Body of pancreas (tissue), 4 donors: ENCODE measurements at regions not wholly inside any gene's neighbourhood (a gene's known extent, or its start where the extent isn't known, plus 50 kb on each side); places are given as distances from the start of the nearest gene placed in this dataset.

ENCODE experiments used
- POLR2A ChIP-seq, 3 donors: fragments of 450-650 bp; IDR thresholded peaks; one replicate each; pipeline ENCODE4 v1.6.1; 2016; ENCODE audit warnings: antibody characterized with exemption in 3 of 3, mild to moderate bottlenecking in 2 of 3
- TF ChIP-seq, protein P1 (sequence below), 7 experiments: fragments of 450-650 bp in 4 of 7; fragments of 200-600 bp in 3 of 7; sonication (generic) in 3 of 7; IDR thresholded peaks; one replicate each; pipeline ENCODE4 v1.5.1; 2016 to 2019; ENCODE audit warnings: antibody characterized with exemption in 7 of 7

DNA sequence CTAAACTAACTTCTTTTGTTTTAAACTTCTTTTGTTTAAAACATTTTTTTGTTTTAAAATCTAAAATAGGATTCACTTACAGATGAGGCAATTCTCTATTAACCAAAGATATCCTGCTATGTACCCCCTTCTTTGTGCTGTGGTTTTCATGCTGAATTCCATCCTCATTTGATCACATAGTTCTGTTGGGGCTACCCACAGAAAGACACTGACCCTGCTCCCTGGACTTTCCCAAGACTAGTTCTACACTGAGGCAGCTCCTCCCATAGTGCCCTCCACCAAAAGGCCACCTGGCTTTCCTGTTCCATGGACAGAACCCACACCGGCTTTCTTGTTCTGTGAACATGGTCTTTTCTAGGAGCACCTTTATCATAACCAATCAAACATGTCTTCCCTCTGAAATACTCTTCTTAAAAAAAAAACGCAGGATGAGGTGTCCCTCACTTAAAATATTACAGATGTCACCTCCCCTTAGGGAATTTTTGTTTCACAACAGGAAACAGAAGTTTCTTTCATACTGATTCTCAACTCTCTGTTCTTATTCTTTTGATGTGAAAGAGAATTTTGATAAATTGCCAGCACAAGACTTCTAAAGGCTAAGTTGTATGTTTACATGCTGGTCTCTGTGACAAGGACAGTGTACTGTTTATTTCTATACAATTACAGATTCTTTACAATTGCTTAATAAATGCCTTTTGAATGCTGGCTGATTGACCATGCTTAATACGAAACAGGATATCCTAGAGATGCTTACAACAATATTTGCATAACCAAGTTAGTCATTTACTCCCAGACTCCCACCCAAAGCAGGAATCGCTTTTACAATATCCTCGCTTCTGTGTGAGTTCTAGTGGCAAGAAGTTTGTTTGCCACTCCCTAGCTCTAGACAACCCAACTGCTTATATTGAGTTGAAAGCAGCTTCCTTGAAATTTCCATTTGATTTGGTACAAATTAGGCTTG, 300.4 kb downstream of the DTWD2 start:
- TF ChIP-seq, protein P1, sequence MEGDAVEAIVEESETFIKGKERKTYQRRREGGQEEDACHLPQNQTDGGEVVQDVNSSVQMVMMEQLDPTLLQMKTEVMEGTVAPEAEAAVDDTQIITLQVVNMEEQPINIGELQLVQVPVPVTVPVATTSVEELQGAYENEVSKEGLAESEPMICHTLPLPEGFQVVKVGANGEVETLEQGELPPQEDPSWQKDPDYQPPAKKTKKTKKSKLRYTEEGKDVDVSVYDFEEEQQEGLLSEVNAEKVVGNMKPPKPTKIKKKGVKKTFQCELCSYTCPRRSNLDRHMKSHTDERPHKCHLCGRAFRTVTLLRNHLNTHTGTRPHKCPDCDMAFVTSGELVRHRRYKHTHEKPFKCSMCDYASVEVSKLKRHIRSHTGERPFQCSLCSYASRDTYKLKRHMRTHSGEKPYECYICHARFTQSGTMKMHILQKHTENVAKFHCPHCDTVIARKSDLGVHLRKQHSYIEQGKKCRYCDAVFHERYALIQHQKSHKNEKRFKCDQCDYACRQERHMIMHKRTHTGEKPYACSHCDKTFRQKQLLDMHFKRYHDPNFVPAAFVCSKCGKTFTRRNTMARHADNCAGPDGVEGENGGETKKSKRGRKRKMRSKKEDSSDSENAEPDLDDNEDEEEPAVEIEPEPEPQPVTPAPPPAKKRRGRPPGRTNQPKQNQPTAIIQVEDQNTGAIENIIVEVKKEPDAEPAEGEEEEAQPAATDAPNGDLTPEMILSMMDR (IDR thresholded peaks at IDR 0.05), result no peak
- TF ChIP-seq POLR2A (IDR thresholded peaks at IDR 0.05), result no peak
